IPS-18c (cell line): ENCODE measurements at regions not wholly inside any gene's neighbourhood (a gene's known extent, or its start where the extent isn't known, plus 50 kb on each side); places are given as distances from the start of the nearest gene placed in this dataset.

Source experiments
- H3K4me3 ChIP-seq: 2 replicates; pipeline ENCODE4 v1.7.0; 2013; ENCODE audit warnings: low read depth, mild to moderate bottlenecking, low read length, moderate library complexity; ENCODE audit not compliant: insufficient read depth
- H3K9me3 ChIP-seq: one replicate; pipeline ENCODE4 v1.6.1; 2013; ENCODE audit warnings: mild to moderate bottlenecking, low read length, moderate library complexity; ENCODE audit not compliant: control insufficient read depth, insufficient read depth

DNA sequence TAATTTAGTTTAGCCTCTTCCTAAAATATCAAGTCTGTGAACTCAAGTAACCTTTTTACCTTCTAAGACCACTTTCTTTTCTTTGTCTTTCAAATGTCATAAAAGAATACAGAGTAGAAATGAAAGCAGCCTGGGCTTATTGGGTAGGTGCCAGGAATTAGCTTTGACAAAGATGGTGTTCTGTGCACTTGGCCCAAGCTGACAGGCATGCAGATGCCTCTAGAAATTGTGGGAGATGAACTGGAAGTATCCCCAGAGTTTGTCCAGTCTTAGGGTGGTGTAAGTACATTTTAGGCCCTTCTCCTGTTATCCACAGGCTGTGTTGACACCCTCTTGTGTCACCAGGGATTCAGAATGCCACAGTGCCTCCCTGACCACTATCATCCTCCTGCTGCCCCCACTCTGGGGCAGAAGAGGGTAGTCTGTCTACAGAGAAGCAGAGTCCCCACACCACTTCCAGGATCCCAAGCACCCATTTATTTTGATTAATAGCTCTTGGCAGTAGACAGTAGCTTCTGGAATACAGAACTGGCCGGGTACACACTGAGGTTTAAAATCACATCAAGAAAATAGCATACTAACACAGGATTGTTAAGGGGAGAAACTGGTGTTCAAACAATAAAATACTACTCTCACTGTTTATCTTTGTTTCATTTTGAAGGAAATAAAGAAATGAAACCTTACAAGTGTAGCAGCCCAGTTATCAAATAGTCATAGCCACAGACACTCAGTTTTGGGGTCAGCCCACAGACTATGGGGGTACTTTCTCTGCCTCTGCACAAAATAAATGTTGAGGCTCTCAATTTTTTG, 343.2 kb downstream of the KCNRG start:
- Histone ChIP-seq H3K9me3 (no peaks in the 10 kb centered on the region), H3K4me3 (no peak overlapping the region)

DNA sequence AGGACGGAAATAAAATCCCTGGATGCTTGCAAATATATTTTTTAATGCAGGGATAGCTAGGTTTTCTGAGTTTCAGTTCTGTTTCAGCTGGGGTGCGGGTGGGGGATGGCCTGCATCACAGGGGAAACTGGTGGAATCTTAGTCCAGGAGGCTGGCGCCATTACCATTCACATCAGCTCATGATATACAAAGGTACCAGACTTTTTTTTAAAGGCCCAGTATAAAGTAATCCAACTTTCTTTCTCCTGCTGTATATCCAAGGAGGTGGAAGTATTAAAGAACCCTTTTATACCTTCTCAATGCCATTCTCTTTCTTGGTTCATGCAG, 343.8 kb downstream of the KCNRG start:
- Histone ChIP-seq H3K4me3 (no peak overlapping the region), H3K9me3 (no peaks in the 10 kb centered on the region)

DNA sequence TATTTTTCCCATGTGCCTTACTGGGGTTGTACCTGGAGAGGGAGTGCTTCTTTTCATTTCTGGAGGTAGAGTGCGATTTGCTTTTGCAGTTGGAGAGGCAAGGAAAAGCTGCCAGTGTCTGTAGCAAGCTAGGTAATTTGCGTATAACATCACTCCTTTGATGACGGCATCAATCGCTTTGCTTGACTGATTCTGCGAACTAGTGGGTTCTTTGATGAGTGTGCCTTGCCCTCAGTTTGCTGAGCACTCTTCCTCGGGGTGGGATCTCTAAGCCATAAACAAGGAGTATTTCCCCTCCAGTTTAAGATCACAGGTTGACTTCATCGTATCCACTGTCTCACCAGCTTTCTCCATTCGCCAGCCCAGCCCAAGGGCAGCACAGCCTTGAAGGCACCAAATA, 344.5 kb downstream of the KCNRG start:
- no peak overlapping the region for H3K4me3 ChIP-seq
- no peaks in the 10 kb centered on the region for H3K9me3 ChIP-seq

DNA sequence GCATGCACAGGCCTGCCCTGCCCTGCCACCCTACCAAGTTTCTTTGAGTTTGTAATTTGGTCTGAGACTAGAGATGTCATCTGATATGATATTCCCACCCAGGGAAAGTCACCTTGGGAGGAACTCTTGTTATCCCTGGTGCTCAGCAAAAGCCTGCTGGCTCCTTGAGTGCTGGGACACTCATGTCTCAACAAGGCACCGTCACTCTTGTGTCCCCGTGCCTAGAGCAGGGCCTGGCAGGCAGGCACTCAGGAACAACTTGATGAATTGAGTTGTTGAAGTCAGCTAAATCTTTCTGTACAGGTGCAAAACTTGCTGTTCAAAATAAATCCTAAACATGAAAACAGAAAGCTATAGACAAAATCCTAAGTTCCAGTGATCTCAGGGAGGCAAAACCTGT, 345.4 kb downstream of the KCNRG start:
- no peaks in the 10 kb centered on the region for H3K9me3 ChIP-seq
- H3K4me3 ChIP-seq, result no peak overlapping the region

DNA sequence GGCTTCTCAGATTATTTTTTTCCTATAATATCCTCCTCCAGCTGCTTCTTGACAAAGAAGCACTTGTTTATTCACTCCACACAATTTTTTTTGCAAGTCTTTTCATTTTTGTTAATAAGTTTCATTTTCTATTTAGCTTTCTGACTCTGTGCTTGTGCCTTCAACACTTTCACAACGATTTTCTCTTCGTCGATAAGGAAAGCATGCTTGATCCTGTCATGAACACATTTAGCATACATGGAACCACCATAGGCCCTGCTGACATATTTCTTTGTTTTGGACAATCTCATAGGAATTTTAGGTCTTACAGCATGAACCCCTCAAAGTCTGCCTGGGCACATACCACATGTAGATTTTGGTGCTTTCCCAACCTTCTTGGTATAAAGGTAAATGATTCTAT, 346.0 kb downstream of the KCNRG start:
- Histone ChIP-seq H3K4me3 (no peak overlapping the region), H3K9me3 (no peaks in the 10 kb centered on the region)

DNA sequence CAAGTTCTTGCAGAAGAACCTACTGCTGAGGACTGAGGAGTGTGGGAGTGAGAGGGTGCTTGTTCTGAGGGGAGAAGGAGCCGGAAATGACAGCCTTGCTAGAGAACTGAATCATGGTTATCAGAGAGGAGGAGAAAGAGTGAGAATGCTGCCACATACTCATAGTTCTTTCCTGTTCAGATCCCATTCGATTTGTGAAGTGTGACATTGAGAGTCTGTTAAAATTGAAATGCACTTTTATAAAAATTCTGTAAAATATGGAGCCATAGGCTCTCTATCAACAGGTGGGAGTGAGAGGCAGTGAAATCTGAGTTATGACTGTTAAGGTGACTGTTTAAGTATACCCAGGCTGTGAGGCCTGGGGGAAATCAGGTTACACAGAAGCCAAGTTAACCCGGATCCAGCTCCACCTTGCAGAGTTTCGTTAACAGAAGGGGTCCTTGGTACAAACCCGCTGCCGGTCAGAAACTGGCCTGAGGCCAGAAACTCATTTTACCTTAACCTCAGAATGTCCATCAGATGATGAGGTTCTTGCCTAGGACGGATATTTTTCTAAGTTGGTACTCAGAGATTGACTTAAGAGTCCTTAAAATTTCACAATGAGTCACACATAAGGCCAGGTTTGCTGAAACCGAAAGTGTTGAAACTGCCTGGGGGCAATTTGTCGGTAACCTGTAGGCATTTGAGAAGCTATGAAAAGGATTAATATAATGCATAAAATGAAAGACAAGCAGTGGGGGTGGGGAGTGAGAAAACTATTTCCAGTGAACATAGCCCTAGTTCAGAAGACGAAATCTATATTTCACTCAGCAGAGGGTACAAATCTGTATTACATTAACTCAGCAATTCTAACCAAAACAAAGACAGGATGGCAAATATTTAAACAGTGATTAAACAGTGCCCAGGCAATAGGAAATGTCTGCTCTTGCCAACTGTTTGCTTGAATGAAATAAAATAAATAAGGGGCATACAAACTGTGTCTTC, 350.5 kb downstream of the KCNRG start:
- Histone ChIP-seq H3K9me3 (no peaks in the 10 kb centered on the region), H3K4me3 (no peak overlapping the region)

DNA sequence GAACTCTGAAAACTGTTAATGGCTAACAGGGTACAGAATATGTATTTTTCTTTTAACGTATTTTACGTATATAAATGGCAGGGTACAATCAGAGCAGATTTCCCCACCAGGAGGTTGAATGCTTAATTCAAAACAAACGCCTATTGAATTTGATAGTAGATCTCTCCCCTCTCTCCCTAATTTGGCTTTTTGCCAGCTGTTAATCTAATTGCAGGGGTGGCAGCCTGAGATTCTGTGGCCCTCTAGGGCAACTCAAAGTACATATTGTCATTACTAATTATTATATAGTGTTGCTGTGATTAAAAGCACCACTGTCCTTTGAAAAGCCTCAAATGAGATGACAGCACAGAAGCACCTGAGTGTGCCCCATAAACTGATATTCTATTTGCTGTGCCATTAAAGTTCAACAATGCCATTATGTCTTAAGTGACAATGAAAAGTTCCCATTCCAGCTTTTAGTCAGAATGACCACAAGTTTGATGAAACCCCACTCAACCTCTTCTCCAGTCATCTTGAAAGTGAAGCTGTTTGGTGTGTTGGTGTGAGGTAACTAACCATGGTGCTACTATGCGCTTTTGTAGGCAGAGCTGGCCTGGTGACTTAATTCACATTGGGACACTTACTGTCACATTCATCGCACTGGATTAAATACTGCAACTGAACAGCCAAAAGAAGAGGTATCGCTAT, 351.4 kb downstream of the KCNRG start:
- H3K4me3 ChIP-seq, result no peak overlapping the region

DNA sequence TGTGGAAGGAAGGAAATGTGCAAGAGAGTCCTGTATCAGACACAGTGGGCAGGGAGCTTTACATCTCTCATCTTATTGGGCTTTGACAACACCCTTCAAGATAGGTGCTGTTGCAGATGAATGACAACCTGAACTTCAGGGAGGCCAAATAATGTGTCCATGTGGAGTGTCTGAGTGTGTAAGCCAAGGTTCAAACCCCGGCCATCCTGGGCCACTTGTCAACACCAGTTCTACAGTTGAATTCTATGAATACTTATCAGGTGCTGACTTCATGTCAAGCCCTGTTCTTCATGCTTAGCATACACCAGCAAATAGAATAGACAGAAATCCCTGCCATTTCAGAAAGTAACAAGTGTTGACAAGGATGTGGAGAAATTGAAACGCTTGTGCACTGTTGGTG, 354.4 kb downstream of the KCNRG start:
- Histone ChIP-seq H3K4me3 (no peak overlapping the region), H3K9me3 (no peaks in the 10 kb centered on the region)

More for the DNA sequence above, 351.4 kb downstream of the KCNRG start:
- no peaks in the 10 kb centered on the region for H3K9me3 ChIP-seq

DNA sequence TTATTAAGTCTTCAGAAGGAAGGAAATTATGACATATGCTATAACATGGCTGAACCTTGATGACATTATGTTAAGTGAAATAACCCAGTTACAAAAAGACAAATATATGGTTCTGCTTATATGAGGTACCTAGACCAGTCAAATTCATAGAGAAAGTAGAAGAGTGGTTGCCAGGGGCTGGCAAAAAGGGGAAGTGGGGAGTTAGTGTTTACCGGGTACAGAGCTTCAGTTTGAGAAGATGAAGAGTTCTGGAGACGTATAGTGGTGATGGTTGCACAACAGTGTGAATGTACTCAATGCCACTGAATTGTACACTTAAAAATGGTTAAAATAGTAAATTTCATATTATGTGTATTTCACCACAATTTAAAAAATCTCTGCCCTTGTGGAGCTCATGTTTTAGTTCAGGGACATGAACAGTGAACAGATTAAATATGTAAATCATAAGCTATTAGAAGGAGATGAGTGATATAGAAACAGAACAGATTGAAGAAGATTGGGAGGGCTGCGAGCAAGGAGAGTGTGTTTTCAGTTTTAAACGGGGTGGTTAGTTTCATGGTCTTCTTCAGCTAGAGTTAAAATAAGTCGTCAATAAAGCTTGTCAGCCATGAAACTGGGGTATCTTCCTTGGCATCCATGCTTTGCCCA, 355.2 kb downstream of the KCNRG start:
- no peak overlapping the region for H3K4me3 ChIP-seq

DNA sequence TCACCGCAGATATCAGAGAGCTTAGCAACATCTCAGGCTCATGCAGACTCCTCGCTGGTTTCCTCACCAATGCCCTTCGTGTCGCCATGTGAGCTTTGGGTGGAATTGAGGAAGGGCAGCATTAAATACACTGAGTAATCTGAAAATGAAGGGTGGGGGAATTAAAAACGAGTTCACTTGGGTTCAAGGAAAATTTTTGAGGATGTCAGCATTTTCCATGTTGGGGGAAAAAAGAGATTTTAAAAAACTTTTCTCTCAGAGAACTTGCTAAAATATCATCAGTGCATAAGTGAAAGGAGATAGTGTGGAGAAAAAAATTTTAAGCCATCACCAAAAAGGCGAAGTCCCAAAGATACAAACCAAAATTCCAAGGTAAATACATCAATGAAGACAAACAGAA, 359.3 kb downstream of the KCNRG start:
- Histone ChIP-seq H3K9me3 (no peaks in the 10 kb centered on the region), H3K4me3 (no peak overlapping the region)

More for the DNA sequence above, 355.2 kb downstream of the KCNRG start:
- no peaks in the 10 kb centered on the region for H3K9me3 ChIP-seq

DNA sequence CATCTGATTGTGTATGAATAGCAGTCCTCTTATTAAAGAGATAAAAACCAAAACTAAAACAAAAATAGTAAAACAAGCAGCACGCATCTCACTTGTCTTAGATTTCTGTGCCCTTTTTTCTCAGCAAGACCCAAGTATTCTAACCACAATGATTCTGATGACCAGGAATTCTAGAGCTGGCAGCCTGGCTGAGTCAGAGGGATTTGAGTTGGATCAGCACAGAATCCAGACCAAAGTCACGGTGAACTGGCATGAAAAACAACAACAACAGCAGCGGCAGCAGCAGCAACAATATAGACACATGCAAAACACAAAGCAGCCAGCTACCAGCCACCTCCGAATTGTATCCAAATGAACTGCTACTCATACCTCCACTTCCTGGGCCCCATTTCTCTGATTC, 360.5 kb downstream of the KCNRG start:
- Histone ChIP-seq H3K4me3 (no peak overlapping the region), H3K9me3 (no peaks in the 10 kb centered on the region)

DNA sequence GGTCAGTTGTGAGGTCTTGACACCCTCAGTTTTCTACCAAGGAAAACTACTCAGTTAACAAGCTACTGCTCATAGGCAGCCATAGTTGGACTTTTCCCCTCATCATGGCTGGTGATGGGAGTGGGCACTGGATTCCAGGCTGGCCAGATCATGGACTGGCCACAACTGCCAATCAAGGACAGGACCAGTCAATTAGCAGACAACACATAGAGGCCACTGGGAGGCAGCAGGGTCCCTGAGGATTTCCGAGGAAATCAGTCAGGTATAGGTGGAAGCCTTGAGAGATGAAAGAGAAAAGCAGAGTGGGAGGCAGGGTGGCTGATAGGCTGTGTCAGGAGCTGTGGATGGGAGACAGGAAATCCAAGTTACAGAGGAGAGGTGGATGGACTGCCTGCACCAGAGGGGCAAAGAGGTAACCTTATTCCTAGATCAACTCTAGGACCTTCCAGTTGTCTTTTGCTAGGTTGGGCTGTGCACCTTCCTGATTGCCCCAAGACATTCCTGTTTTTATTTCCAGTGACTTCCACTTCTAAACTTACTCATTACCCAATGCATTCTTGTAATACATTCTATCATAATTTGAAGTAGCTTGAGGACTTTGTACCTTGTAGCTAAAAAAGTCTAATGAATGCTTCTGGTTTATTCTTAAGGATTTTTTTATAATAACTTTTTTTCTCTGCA, 361.8 kb downstream of the KCNRG start:
- Histone ChIP-seq H3K9me3 (no peaks in the 10 kb centered on the region), H3K4me3 (no peak overlapping the region)

DNA sequence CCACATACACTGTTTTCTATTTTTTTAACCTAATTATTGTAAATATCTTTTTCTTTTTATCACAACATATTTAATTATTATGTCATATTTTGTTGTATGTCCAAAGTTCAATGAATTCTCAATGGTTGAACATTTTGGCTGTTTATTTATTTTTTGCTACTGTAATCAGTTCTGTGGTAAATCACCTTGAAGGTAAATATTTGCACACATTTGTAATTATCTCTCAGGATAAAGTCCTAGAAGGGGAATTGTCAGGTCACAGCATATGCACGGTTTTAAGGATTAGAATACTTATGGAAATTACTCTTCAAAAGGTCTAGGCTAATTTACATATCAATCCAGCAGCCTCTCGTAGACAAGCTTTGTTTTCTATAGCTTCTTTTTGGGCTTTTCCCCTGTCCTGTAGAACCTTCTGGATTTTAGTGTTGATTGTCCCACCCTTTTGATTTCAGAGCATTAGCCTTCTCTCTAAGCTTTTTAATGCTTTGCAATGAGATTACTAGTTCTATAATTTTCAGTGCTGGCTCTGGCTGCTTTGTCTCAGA, 362.6 kb downstream of the KCNRG start:
- no peak overlapping the region for H3K4me3 ChIP-seq
- H3K9me3 ChIP-seq, result no peaks in the 10 kb centered on the region

DNA sequence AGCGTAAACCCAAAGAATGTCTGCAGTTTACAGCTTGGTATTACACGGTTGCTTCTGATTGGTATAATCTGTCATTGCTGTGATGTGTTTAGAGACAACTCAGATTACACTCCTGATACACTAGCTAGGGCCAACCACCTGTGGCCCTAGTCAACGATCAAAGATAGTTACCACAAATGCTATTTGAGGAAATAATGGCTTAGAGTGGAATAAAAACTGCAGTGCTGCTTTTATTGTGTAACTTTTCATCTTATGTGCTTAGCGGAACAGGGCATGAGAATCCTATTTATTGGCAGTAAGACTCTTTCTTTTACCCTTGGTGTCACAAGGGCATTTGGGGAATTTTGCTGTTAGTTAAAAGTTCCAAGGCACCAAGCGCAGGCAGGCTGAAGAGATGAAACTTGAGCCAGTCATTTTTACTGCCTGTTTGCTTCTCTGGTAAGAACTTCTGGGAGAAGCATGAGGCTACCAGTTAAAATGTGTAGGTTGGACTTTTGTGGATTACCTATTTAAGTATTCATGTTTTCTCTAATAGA, 363.3 kb downstream of the KCNRG start:
- Histone ChIP-seq H3K4me3 (no peak overlapping the region), H3K9me3 (no peaks in the 10 kb centered on the region)

DNA sequence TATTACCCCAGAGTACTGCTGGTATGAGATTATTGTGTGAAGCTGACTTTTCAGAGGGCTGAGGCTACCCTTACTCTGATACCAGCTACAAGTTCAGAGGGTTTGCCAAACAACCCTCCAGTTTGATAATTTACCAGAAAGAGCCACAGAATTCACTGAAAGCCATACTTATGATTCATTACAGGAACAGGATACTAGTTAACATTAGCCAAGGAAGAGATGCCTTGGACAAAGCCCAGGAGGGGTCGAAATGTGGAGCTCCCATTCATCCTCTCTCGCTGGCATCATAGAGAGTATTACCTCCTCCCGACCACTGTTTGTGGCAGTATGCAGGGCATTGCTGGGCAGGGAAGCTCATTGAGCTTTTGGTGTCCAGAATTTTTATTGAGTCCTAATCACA, 364.3 kb downstream of the KCNRG start:
- no peaks in the 10 kb centered on the region for H3K9me3 ChIP-seq

DNA sequence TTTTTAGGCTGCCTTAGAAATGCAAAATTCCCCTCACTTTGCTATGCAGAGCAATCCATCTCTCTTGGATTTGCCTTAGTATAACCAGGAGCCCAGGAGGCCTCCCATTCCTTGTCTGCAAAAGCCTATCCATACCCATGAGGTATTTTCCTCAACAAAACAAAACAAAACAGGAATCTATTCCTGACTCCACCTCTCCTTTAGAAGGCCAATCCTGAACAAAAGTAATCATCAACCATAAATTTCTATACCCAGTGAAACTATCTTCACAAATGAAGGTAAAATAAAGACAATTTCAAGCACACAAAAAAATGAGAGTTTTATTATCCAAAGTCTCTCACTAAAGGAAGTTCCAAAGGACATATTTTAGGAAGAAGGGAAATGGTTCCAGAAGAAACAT, 365.7 kb downstream of the KCNRG start:
- Histone ChIP-seq H3K9me3 (no peaks in the 10 kb centered on the region), H3K4me3 (no peak overlapping the region)

More for the DNA sequence above, 364.3 kb downstream of the KCNRG start:
- no peak overlapping the region for H3K4me3 ChIP-seq
